ENCODE measurements at regions not wholly inside any gene's neighbourhood (a gene's known extent, or its start where the extent isn't known, plus 50 kb on each side); places are given as distances from the start of the nearest gene placed in this dataset.

DNA sequence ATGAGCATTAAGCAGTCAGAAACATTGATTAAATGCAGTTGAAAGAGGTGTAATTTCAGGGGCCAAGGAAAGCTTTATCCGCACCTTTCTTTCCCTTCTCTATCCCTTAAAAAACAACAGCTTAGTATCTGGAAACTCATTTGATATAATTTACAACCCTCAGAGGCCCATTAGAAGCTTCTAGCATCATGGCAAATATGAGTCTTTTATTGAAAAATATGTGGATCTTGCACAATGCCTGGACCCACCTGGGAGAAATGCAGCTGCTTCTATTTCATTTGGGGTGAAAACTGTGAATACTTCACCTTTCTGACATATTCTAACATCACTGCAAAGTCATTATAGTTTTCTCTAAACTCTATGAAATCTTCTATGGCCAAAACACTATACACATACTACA is 492.2 kb upstream of the PSMD7 start:
- DNase-seq, result no peak

DNA sequence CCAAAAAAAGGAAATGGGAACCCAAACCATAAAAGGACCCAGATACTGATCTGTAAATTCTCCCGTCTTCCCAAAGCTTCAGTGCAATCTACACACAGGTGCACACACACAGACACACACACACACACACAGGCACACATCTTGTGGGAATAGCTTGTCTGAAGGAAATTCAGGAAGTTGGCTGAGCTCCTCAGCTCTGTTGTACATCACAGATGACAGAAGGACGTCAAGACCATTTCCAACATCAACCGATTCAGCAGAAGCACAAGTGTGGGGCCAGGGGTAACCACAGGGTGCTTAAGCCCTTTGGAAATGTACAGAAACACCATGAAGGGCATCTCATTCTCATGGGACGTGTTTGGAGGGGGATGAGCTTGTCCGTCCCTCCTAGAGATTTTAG is 498.1 kb upstream of the PSMD7 start:
- no peak for DNase-seq

DNA sequence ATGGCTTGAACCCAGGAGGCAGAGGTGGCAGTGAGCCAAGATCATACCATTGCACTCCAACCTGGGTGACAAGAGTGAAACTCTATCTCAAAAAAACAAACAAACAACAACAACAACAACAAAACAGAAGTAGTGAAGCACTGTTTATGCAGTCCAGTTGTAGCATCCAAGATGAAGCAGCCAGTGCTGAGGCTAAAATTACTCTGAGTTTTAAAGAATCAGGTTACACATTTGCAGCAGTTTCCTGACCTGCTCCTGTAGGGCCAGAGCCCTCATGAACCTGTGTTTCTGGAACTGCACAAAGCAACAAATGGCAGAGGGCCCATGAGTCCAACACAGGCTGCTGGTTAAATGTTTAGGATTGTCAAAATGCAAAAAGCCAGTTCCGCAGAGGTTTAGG is 499.5 kb upstream of the PSMD7 start:
- DNase-seq, result no peak

DNA sequence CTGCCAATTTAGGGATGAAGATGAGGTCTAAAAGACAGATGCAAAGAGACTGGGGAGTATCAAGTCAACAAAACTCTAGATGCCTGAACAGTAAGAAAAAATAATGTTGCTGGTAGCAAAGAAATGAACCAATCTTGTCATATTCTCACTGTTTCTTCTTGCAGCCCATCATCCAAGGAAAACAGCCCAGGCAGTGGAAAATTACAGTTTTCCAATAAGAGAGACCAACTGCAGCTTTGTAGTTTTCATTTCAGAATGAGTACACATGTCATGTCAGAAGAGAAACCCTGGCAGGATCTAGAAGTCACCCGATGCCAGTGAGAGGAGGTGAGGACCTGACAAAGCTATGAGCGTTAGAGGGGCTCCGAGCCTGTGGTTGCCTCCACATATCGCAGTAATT is 500.4 kb upstream of the PSMD7 start:
- no peak for DNase-seq

DNA sequence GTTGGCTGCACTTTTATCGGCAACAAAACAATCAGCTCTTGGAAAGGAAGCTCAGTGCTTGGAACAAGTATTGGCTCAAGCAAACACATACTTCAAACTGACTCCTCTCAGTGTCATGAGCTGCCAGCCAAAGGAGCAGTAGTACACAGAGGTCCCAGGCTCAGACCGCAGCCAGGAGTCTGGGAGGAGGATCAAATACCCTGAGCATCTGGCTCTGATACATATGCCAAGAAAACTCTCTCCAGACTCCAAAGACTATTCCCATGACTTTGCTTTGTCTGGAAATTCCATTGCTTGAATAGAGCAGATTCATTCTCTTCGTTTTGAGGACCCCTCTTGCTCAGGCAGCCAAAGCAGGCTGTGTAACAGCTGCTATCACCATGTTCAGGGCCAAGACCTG is 501.6 kb upstream of the PSMD7 start:
- DNase-seq, result peak; percentile 95

DNA sequence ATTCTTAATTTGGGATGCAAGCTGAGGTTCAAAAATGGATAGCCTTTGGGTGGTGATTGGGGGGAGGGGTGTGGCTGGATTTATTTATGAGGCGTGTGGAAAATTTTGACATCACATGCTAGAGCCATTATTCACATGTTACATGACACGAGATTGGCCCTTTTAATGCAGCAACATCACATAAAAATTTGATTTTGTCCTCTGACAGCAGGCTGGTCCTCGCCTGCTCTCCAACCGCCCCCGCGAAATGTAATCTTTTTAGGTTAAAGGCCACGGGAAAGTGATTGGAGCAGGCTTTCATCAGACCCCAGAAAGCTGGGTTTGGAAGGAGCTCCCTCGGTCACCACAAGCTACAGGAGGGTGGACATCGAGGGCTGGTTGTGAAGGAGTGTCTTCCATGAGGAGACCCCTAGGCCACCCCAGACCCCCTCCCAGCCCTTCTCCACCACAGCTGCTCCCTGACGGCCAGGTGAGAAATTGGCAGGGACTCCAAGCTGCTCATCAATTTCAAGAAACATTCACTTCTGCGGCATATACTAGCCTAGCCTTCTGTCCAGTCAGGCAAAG is 502.7 kb upstream of the PSMD7 start:
- no peak for DNase-seq

DNA sequence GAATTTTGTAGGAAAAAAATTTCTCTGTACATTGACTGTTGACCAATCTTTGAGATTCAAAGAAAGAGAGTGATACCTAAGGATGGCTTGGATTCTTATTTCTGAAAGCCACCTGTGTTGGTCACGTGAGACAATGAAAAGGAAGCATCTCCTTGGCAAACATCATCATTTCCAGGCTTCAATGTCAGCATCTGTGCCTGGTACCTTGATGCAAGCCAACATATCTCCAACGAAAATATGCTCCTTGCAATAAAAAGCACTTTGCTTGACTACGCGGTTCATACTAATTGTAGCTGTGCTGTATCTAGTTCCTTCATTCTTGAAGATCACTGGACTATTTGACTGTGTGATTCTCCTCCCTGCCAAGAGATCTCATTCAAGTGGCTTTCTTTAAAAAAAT is 503.4 kb upstream of the PSMD7 start:
- no peak for DNase-seq

DNA sequence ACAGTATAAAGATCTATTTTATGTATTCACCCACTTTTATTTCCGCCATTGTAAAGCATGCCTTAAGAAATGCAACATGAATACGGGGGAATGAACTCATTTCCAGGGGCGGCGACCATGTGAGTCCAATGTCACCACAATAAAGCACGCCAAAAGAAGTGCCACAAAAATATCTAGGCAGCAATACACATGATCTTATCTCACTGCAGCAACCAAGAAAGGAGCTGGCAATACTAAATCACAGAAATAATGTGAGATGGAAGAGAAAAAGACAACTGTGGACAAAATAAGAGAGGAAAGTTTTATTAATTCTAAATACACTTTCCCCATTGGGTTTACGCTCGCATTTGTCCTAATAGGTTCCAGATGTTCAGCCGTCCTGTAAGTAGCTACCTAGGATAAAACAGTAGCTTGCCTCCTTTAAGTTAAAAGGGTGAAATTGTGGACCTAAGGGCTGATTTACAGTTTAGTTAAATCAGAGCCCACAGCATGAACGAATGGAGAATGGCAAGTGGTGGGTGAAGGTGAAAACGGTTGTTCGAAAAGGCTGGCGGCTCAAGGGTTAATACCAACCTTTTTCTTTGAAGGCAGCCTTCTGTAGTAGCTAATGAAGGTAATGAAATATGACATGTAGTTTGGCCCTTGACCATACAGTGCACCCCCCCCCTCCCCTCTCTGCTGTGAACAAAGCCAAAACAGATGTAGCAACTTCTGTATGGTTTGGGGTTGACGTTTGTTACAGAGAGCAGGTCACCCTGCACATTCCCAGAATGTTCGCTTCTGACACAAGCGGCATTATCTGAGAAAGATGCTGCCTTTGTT is 504.2 kb upstream of the PSMD7 start:
- DNase-seq, result no peak

DNA sequence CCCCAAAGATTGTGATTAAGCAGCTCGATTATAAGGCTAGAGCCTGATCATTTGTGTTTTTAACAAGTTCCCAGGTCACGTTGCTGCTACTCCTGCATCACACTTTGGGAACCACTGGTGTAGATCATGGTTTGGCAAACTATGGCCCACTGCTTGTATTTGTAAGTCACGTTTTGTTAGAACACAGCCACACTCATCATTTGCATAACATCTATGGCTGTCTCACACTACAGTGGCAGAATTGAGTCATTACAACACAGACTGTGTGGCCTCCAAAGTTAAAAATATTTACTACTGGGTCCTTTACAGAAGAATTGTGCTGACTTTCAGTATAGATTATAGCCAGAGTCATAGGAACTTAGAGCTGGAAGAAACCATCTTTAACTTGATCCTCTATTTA is 515.3 kb upstream of the PSMD7 start:
- no peak for DNase-seq

DNA sequence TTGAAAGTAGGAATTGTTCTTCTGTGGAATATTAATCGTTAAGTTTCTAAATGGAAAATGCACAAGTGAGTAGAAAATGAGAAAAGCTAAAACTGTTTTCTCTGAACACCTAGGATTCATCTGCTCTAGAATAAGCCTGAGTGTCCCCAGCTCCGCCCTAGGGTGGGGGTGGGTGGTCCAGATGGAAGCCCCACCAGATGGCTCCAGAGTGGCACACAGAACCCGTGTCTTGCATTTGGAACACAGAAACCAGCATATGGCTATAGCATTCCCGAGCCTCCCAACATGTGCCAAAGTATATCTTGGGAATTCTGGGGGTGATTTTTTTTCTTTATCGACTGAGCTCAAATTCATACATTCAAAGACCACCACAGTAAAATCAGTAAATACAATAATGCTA is 517.7 kb upstream of the PSMD7 start:
- peak; percentile 45 for DNase-seq

DNA sequence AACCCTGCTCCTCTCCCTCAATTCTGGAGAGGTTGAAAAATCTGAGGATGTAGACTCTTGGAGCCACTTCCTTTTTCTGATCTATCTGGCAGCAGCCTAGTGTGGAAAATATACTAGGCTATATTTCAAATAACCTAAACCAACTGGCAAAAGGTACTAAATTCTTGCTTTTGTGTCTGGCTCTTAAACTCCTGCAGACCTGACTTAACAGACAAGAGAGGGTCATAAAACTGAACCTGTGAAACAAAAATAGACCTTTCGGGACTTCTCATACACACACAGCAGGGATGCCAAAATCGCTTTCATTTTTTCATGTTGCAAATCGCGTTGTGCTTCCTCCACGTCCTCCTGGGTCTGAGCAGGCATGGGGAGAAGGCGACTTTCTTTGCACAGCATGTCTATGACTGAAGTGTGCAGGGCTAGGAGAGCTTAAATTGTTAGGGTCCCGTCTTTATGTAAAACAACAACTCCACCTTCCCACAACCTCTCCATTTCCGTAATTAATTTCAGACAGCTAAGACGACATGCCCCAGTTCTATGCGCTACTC is 520.7 kb upstream of the PSMD7 start:
- DNase-seq, result no peak

DNA sequence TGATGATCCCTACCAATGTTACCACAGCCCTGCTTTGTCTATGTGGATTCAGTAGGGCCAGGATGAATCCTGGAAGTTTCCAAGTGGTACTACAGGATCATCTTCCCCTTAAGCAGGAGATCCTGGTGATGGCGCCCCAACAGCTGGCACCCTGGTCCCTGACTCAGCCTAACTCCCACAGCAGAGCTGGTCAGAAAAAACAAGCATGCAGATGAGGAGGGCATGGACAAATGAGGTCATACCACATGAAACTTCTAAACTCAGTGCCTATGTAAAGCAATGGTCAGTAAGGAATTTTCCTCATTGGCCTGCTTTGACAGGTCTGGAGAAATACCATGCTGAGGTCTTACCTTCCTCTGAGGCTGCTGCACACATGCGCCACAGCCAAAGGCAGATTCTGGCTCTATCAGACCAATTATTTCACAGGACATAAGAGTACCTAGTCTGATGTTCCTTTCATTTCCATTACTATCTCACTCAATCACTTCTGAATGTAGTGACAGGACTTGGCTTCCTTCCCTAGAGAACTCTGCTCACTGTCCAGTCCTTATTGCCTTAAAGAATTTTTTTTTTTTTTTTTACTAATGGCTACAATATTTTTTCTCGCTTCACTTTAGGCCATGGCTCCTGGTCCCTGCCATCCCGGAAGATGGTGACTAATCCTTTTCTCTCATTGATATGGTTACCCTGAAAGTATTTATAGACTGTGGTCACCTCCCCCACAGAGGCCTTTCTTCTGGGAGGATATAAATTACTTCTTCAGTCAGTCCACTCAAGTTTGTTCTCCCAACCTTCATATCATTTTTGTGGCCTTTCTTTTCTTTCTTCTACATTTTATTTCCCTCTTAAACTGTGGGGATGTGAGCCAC is 525.2 kb upstream of the PSMD7 start:
- no peak for DNase-seq

DNA sequence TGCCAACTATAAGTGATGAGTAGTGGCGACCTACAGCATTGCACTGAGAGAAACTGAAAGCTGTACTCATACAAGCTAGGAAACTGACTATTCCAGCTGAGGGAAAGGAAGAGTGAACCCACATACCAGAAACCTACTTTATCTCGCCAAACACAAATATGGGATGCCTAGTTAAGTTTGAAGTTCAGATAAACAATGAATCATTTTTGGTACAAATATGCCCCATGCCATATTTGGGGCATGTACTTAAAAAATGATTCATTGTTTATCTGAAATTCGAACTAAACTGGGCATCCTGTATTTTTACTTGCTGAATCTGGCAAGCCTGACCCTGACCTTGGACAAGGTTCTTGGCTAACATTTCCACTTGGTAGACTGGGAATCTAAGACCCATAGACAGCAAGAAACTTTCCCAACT is 527.8 kb upstream of the PSMD7 start:
- DNase-seq, result peak; percentile 6

DNA sequence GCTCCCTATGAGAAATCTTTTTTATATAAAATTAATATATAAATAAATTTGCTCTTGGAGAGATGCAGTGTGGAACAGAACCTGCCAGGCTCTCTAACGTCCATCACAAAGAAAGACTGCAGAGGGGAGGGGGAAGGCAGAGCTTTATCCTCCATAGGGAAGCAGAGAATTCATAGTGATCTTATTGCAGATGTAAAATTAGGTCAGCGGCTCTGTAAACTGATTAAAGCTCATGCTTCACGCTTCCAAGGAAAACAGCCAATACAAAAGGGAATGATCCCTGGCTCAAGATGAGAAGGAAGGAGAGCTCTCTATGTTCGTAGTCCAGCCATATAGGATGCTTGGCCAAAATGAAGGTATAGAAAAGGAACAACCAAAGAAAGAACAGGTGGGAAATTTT is 532.3 kb upstream of the PSMD7 start:
- no peak for DNase-seq

DNA sequence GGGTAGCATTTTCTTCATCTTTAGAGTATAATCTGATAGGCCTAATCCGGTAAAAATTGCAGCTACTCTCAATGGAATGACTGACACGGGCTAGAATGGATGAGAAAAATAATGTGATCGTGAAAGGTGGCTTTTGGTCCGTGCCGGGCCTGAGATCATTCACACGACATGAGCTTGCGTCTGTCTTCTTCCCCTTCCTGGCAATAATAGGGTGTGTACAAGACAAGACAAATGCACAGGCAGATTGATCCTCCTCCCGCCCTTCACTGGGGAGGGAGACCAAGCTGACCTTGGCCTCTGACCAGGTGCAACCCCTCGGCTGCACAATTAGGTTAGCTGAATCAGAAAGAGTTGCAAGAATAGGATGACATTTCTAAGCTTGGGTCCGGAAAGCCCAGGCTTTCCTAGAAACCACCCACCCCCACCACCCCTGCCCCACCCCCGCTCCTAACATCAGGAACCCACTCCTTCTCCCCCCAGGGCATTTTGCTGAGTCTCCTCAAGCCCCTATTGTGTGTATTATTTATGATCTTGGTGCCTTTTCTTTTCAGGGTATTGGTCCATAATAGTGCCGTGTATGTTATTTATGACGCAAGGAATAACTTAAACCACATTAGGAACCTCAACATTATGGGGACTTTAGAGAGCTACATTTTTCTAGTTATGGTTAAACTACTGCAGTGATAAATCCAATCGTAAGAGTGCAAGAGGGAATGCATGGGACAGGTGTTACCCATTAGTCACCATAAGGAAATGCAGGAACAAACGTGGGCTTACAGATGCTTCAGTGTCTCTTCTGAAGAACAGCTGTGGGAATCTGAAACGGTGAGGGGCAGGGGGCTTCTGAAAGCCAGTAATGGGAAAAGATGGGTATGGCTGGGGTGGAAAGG is 540.1 kb upstream of the PSMD7 start:
- no peak for DNase-seq

DNA sequence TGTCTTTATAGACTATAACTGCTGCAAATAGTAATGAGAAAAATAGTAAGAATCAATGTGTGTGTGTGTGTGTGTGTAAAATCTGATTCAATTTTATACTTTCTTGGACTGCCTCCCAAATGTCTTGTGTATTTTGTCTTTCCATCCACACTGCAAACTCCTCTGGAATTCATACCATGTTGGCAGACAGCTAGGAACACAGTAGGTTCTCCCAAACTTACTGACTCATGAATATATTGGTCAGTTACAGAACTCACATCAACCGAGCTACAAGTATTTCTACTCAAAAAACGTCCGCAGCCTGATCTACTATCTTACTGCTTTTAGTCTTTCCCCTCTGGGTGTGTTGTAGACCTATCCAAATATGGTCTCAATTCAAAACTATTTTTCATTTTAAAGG is 542.7 kb upstream of the PSMD7 start:
- DNase-seq, result no peak

DNA sequence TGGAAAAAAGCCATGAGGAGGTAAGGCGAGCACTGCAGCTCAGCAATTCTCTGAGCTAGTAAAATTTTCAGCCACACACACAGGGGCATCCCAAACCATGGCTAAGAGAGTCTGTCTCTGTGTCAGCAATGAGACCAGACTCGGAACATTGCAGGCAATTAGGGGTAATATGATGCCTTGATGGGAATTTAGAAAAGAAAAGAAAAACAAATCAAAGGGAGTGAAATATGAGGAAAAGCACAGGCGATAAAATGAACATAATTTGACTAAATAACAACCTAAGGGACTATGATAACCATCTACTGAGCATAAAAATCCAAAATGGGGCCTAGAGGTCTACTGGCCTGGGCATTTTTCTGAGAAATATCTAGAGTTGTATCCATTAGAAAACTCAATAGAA is 546.0 kb upstream of the PSMD7 start:
- DNase-seq, result no peak

DNA sequence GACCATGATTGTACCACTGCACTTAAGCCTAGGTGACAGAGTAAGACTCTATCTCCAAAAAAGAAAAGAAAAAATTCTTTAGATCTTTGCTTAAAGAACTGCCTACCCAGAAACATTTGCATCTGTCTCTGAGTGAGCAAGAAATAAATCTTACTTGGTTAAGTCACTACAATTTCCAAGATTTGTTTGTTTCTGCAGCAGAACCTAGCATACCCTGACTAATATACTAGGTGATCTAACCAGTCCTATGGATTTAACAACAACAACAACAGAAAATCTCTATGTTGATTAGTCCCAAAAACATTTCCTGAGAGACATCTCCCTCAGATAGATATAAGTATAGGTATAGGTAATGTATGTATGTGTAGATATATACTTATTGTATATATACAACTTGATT is 549.3 kb upstream of the PSMD7 start:
- no peak for DNase-seq

DNA sequence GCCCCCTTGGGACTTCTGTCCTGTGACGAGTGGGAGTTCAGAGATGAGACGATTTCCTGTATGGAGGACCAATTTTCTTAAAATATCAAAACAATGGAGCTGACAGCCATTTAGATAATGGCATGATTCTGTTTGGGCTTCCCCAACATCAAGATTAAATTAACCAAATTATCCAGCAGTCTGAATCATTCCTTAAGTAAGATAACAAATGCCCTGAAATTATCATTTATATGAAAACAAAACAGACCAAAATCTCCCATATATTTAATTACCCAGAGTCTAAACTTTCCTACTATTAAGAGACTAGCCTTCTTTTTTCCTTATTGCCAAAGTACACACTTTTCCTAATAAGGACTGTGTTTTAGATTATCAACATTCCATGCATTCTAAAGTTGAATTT is 550.1 kb upstream of the PSMD7 start:
- DNase-seq, result no peak

DNA sequence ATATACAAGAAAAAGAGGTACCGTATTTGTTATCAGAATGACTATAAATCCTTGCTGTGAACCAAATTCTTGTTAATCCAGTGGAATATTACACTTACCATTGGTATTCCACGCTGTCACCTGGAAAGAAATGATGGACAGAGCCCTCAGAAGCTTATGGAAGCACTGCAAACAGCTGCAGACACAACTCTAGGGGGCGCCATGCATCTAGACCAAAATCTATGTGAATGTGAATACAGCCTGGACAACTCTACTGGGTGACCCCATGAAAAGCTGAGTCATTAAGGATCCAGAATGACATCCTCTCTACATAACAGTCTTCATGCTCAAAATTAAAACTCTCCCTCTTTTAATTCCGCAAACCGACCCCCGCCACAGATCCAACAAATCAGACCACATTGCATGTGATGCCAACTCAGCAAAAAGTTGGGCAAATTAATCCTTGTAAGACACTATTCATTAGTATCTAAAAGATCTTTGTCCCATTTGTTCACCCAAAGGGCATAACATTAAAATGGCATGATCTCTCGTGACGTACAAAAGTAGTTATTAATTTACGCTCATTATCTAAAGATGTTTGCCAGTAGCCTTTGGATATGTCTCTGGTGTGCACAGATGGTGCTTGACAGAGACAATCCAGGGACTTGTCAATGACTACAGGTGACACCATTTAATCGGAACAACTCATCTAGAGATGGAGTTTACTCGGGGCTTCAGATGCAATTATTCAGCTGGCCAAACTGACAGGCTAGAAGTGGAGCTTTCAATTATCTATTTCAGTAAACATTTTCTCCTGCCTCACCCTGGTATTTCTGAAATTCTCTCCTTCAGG is 552.7 kb upstream of the PSMD7 start:
- DNase-seq, result no peak

DNA sequence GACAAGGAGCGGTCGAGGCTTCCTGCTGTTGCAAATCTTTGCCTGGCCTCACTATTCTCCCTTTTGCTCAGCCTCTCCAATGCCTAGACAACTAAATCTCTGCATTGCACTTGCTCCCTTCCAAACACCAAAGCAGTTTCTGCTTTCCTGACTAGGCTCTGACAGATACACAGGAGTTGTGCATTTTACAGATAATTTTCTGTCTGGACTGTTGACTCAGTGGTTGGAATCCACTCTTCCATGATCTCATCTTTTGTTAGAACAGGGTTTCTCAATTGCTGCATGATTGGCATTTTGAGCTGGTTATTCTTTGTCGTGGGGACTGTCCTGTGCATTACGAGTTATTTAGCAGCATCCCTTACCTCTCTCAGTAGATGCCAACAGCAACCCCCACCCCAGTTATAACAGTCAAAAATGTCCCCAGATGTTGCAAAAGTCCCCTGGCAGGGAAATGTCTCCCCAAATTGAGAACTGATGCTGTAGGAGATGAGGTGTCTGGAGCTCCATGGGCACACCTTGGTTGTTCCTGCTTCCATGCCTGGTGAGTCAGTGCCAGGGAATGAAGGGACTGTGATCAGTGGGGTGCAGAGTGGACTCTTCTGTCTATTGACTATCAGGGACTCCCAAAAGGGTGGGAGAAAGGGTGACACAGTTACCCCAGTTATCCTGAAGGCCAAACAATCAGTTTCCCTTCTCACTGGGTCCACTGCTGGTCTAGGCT is 557.4 kb upstream of the PSMD7 start:
- no peak for DNase-seq
